SJCRH30 (cell line): ENCODE measurements at regions not wholly inside any gene's neighbourhood (a gene's known extent, or its start where the extent isn't known, plus 50 kb on each side); places are given as distances from the start of the nearest gene placed in this dataset.

ENCODE experiments used
- DNase-seq, 2 experiments: peaks; one replicate each; pipeline ENCODE4 v3.0.0-alpha.2; 2015 to 2020
- H3K27ac ChIP-seq: fragments of 250-450 bp; sonication (Bioruptor Pico); 2 replicates; pipeline ENCODE4 v1.5.1; 2020; ENCODE audit warnings: mild to moderate bottlenecking, moderate library complexity
- H3K27me3 ChIP-seq: fragments of 250-450 bp; sonication (Bioruptor Pico); 2 replicates; pipeline ENCODE4 v1.5.1; 2020; ENCODE audit warnings: mild to moderate bottlenecking, moderate library complexity
- H3K36me3 ChIP-seq: fragments of 250-450 bp; sonication (Bioruptor Pico); 2 replicates; pipeline ENCODE4 v1.5.1; 2020; ENCODE audit warnings: mild to moderate bottlenecking, moderate library complexity
- H3K4me1 ChIP-seq: fragments of 250-450 bp; sonication (Bioruptor Pico); 2 replicates; pipeline ENCODE4 v1.5.1; 2020; ENCODE audit warnings: mild to moderate bottlenecking, moderate library complexity
- H3K4me3 ChIP-seq: fragments of 250-450 bp; sonication (Bioruptor Pico); 2 replicates; pipeline ENCODE4 v1.5.1; 2020; ENCODE audit warnings: mild to moderate bottlenecking, moderate library complexity
- H3K9me3 ChIP-seq: fragments of 250-450 bp; sonication (Bioruptor Pico); replicated peaks from 2 replicates; pipeline ENCODE4 v1.5.1; 2020; ENCODE audit warnings: mild to moderate bottlenecking, moderate library complexity

DNA sequence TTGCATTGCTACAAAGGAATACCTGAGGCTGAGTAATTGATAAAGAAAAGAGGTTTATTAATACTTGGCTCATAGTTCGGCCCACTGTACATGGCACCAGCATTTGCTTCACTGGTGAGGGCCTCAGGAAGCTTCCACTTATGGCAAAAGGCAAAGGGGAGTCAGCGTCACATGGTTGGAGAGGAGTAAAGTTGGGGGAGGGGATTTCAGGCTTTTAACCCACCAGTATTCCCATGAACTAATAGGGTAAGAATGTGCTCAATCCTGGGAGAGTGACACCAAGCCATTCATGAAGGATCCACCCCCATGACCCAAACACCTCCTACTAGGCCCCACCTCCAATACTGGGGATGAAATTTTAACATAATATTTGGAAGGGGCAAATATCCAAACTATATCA lies 82.5 kb upstream of the MYCBP2 start:
- Histone ChIP-seq H3K4me1 (no peaks in the 10 kb centered on the region), H3K9me3 (no peaks in the 10 kb centered on the region), H3K36me3 (no peaks in the 10 kb centered on the region), H3K27ac (no peak overlapping the region), H3K27me3 (no peaks in the 10 kb centered on the region), H3K4me3 (no peak overlapping the region)
- no peak for DNase-seq

DNA sequence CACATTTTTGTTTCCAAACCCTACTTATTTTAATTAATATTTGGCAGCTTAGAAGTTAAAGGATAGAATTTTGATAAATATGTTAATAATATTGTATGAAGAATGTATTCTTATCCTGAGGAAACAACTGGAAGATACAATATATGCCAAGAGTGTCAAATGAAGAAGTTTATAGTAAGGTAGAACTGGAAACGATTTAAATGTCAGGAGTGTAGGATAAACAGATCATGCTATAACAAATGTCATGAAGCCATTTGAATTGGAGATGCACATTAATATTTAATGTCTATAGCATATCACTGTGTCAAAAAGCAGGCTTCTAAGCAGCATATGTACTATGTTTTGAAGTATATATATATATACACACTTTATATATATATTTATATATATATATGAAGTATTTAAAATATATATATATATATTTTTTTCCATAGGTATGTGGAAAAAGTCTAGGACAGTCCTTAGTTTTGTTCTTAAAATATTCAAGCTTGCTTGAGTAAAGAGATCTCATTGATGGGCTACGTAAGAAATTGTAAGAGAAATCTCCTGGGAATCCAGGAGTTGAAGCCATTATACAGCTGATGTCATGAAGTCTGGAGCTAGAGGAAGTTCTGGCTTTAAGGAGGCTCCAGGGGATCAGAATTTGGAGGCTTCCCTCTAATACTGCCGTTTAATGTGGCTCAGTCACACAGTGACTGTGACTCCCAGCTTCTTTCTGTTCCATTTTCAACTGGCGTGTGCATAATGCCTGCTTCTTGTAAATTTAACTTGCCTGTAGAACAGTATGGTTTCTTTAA lies 79.9 kb upstream of the MYCBP2 start:
- no peaks in the 10 kb centered on the region for H3K27me3 ChIP-seq
- H3K27ac ChIP-seq = no peak overlapping the region
- no peaks in the 10 kb centered on the region for H3K4me1 ChIP-seq
- peak in 1 of 2 experiments; percentile 8 for DNase-seq
- no peaks in the 10 kb centered on the region for H3K36me3 ChIP-seq
- no peaks in the 10 kb centered on the region for H3K9me3 ChIP-seq
- H3K4me3 ChIP-seq = no peak overlapping the region

DNA sequence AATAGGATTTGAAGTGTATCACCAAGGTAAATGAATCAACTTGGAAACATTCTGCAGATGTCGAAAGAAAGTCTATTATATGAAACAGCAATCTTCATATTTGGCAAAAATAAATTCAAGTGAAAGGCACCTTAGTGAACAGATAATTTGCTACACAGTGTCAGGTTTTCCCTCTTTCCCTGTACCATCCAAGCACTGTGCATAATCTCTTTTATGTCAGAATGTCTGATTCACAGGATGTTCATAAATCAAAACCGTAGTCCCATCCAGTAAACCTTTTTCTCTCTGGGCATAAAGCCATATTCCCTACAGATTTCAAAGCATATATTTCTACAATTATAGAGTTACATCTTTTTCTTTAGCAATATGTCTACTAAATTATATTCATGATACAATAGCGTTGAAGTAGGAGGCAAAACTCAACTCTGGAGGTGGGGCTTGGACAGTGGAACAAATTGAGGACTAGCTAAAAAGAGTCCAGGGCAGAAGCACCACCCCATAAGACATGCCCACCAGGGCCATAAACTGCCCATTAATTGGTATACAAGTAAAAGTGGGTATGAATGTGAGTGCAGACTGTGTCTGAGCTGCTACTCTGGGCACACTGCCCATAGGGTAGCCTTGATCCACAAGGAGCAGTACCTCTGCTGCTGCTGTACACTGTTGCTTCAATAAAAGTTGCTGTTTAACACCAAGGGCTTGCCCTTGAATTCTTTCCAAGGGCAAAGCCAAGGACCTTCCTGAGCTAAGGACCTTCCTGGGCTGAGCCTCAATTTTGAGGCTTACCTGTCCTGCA lies 72.1 kb upstream of the MYCBP2 start:
- Histone ChIP-seq H3K27me3 (no peaks in the 10 kb centered on the region), H3K9me3 (no peaks in the 10 kb centered on the region), H3K27ac (no peak overlapping the region), H3K36me3 (no peaks in the 10 kb centered on the region), H3K4me3 (no peak overlapping the region), H3K4me1 (no peaks in the 10 kb centered on the region)
- no peak for DNase-seq

DNA sequence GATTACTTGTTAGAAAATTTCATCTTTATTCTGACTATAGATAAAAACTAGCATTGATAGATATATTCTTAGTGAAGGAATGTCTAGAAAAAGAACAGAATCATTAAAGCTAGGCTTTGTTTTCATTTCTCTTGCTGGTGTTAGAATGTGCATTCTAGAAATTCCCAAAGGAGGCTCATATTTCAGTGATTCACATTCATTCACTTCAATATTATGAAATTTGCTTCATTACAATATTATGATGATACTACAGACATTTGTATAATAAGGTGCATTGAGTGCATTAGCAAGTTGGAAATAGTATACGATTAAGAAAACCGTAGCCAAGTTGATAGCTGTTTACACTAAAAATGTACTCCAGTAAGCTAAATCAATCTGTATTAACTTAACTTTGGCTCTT lies 70.7 kb upstream of the MYCBP2 start:
- Histone ChIP-seq H3K4me1 (no peaks in the 10 kb centered on the region), H3K27me3 (no peaks in the 10 kb centered on the region), H3K27ac (no peak overlapping the region), H3K4me3 (no peak overlapping the region), H3K9me3 (no peaks in the 10 kb centered on the region), H3K36me3 (no peaks in the 10 kb centered on the region)
- DNase-seq = no peak

GRCh38 chr13:77391475-77391874 lies 64.6 kb upstream of the MYCBP2 start:
- DNase-seq = no peak
- no peak overlapping the region for H3K27ac ChIP-seq
- H3K4me3 ChIP-seq = no peak overlapping the region
- H3K9me3 ChIP-seq = no peaks in the 10 kb centered on the region
- no peaks in the 10 kb centered on the region for H3K4me1 ChIP-seq
- no peaks in the 10 kb centered on the region for H3K27me3 ChIP-seq
- no peaks in the 10 kb centered on the region for H3K36me3 ChIP-seq

DNA sequence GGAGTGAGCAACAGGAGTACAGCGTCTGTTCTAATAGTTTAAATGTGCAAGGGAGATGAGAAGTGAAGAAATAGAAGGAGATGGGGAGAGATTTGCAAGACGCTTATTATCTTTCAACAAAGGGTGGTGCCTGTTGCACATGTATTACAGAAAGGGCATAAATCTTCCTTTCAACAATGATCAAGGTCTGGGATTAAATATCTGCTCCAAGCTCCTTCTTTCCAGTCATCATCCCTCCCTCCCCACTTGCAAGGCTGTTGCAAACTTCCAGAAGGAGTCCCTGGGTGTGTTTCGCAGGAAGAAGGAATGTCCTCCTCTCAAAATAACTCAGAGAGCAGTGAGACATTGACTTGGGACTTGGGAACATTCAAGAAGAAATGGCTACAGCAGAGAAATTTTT lies 63.5 kb upstream of the MYCBP2 start:
- DNase-seq = no peak
- H3K4me3 ChIP-seq = no peak overlapping the region
- no peaks in the 10 kb centered on the region for H3K27me3 ChIP-seq
- H3K36me3 ChIP-seq = no peaks in the 10 kb centered on the region
- H3K9me3 ChIP-seq = no peaks in the 10 kb centered on the region
- no peak overlapping the region for H3K27ac ChIP-seq
- H3K4me1 ChIP-seq = no peaks in the 10 kb centered on the region

DNA sequence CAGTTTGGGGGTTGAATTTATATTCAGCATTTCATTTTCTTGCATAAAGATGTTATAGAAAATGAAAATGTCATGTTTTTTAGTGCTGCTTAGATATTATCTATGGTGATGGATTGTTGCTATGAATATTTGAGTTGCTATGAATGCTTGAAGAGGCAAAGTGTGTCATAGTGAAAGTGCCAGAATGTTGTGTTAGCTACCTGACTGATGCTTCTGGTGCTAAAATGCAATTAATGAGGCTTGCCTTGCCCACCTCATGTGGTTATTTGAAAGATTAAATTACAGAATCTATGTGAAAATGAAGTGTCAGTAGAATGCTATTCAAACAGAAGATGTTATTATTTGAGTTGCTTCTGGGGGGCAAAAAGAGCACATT lies 62.7 kb upstream of the MYCBP2 start:
- H3K27me3 ChIP-seq = no peaks in the 10 kb centered on the region
- H3K9me3 ChIP-seq = no peaks in the 10 kb centered on the region
- no peak overlapping the region for H3K27ac ChIP-seq
- no peak for DNase-seq
- H3K4me1 ChIP-seq = no peaks in the 10 kb centered on the region
- no peak overlapping the region for H3K4me3 ChIP-seq
- H3K36me3 ChIP-seq = no peaks in the 10 kb centered on the region

- Histone ChIP-seq H3K36me3 (no peaks in the 10 kb centered on the region), H3K27ac (no peak overlapping the region), H3K27me3 (no peaks in the 10 kb centered on the region), H3K4me1 (no peaks in the 10 kb centered on the region), H3K9me3 (no peaks in the 10 kb centered on the region), H3K4me3 (no peak overlapping the region)
- no peak for DNase-seq
Observed at GRCh38 chr13:77388944-77389624, 62.2 kb upstream of the MYCBP2 start.

DNA sequence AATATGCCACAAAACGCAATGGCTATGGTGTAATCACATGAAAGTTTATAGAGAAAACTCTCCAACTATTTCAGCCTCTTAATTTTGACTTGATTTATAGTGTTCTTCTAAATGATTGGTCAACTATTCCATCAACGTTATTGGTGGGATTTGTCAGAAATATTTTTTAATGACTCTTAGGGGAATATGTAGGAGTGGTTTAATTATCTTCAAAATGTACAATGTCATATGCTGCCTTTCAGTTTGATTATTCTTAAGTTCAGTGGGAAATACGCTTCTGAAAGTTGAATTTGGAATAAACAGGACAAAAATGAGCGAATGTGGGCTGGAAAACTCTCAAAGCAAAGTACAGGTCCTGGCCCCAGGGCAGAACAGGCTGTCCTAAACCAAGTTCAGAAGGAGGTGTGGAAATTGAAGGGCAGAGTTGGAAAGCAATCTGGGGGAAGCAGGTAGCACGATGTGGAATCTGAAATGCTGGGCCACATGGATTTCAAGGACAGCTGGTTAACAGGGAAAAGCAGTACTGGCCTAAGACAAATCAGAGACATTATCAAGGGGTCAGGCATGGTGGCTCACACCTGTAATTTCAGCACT lies 60.8 kb upstream of the MYCBP2 start:
- DNase-seq = no peak
- no peaks in the 10 kb centered on the region for H3K27me3 ChIP-seq
- no peak overlapping the region for H3K4me3 ChIP-seq
- no peaks in the 10 kb centered on the region for H3K4me1 ChIP-seq
- no peak overlapping the region for H3K27ac ChIP-seq
- no peaks in the 10 kb centered on the region for H3K9me3 ChIP-seq
- H3K36me3 ChIP-seq = no peaks in the 10 kb centered on the region

- H3K9me3 ChIP-seq = no peaks in the 10 kb centered on the region
- H3K36me3 ChIP-seq = no peaks in the 10 kb centered on the region
- DNase-seq = no peak
- H3K27ac ChIP-seq = no peak overlapping the region
- no peak overlapping the region for H3K4me3 ChIP-seq
- no peaks in the 10 kb centered on the region for H3K4me1 ChIP-seq
- H3K27me3 ChIP-seq = no peaks in the 10 kb centered on the region
Observed at GRCh38 chr13:77386880-77387606, 60.1 kb upstream of the MYCBP2 start.

DNA sequence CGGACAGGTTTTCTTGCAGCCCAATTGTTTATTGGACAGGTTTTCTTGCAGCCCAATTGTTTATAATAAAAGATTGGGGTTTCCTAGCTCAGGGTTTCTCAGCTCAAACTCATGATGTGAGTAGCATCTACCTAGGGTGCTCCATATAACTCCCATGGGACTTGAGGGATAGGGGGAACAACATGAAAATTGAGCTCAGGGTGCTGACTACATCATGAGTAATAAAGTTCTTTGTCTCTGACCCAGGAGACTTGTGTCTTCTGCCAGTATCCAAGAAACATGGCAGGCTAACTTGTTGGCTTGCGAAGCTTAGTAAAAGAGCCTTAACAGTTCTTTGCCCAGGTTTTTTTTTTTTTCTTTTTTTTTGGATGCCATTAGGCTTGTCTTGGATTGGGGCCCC lies 59.2 kb upstream of the MYCBP2 start:
- Histone ChIP-seq H3K27ac (no peak overlapping the region), H3K27me3 (no peaks in the 10 kb centered on the region), H3K9me3 (no peaks in the 10 kb centered on the region), H3K4me1 (no peaks in the 10 kb centered on the region), H3K36me3 (no peaks in the 10 kb centered on the region), H3K4me3 (no peak overlapping the region)
- DNase-seq = no peak

- Histone ChIP-seq H3K9me3 (no peaks in the 10 kb centered on the region), H3K36me3 (no peaks in the 10 kb centered on the region), H3K4me3 (no peak overlapping the region), H3K27ac (no peak overlapping the region), H3K27me3 (no peaks in the 10 kb centered on the region), H3K4me1 (no peaks in the 10 kb centered on the region)
- no peak for DNase-seq
Observed at GRCh38 chr13:77384999-77385398, 58.1 kb upstream of the MYCBP2 start.

DNA sequence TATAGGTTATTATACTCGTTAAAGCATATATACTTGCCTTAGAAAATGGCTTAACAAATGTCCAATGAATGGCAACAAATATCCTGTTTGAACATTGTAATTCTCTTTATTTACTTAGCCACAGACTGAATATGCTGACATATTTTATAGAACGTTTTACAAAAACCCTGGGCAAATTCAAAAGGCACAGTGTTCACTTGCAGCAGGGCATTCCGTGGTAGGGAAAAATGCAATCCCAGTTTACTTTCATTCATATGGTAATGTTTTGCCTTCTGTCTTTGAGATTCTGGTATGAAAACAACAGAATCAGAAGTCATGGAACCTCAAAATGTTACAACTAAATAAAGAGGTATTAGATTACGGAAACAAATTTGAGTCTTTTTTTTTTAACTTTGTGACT lies 56.2 kb upstream of the MYCBP2 start:
- Histone ChIP-seq H3K27me3 (no peaks in the 10 kb centered on the region), H3K36me3 (no peaks in the 10 kb centered on the region), H3K27ac (no peak overlapping the region), H3K4me3 (no peak overlapping the region), H3K9me3 (no peaks in the 10 kb centered on the region), H3K4me1 (no peaks in the 10 kb centered on the region)
- DNase-seq = no peak

DNA sequence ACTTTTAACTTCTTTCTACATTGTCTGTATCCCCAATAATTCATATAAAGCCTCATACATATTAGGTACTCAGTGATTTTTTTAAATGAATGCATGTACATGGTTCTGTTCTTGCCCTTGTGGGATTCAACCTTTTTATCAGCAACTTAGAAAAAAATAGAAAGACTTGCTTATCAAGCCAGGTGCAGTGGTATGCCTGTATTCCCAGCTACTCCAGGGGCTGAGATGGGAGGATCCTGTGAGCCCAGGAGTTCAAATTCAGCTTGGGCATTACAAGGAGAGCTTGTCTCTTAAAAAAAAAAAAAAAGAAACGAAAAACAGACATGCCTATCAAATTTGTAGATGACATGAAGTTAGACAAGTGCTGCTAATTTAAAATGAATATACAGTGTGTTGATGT lies 54.2 kb upstream of the MYCBP2 start:
- Histone ChIP-seq H3K36me3 (no peaks in the 10 kb centered on the region), H3K27me3 (no peaks in the 10 kb centered on the region), H3K4me1 (no peaks in the 10 kb centered on the region), H3K27ac (no peak overlapping the region), H3K4me3 (no peak overlapping the region), H3K9me3 (no peaks in the 10 kb centered on the region)
- DNase-seq = no peak
